Neuronal stem cell (in vitro differentiated cells): ENCODE measurements at regions not wholly inside any gene's neighbourhood (a gene's known extent, or its start where the extent isn't known, plus 50 kb on each side); places are given as distances from the start of the nearest gene placed in this dataset.

Experiments used
- DNase-seq: peaks from one replicate; pipeline ENCODE4 v3.0.0-alpha.2; 2013; ENCODE audit warnings: low spot score
- H2AFZ ChIP-seq: one replicate; pipeline ENCODE4 v1.6.1; 2013; ENCODE audit warnings: mild to moderate bottlenecking, low read length, inconsistent platforms
- H2AK5ac ChIP-seq: 2 replicates; pipeline ENCODE4 v1.6.1; 2013; ENCODE audit warnings: low read depth, mild to moderate bottlenecking, inconsistent platforms, low read length, moderate library complexity, mixed read lengths
- H2BK120ac ChIP-seq: 2 replicates; pipeline ENCODE4 v1.6.1; 2013; ENCODE audit warnings: low read depth, mild to moderate bottlenecking, inconsistent platforms, low read length, moderate library complexity, mixed read lengths
- H2BK12ac ChIP-seq: one replicate; pipeline ENCODE4 v1.6.1; 2013; ENCODE audit warnings: low read length, inconsistent platforms
- H2BK15ac ChIP-seq: 2 replicates; pipeline ENCODE4 v1.6.1; 2013; ENCODE audit warnings: mild to moderate bottlenecking, low read length, inconsistent platforms, mixed read lengths
- H2BK5ac ChIP-seq: one replicate; pipeline ENCODE4 v1.6.1; 2013; ENCODE audit warnings: inconsistent platforms, mild to moderate bottlenecking, low read length, moderate library complexity
- H3K14ac ChIP-seq: one replicate; pipeline ENCODE4 v1.6.1; 2013; ENCODE audit warnings: low read length, inconsistent platforms
- H3K18ac ChIP-seq: 2 replicates; pipeline ENCODE4 v1.6.1; 2013; ENCODE audit warnings: low read length, inconsistent platforms
- H3K23ac ChIP-seq: 2 replicates; pipeline ENCODE4 v1.6.1; 2013; ENCODE audit warnings: low read depth, mild to moderate bottlenecking, mixed read lengths, low read length, inconsistent platforms; ENCODE audit not compliant: poor library complexity
- H3K27ac ChIP-seq: replicated peaks from 3 replicates; pipeline ENCODE4 v1.5.1; 2013; ENCODE audit warnings: low read length, inconsistent platforms
- H3K27me3 ChIP-seq, 3 experiments: 2 replicates each; pipeline ENCODE4 v1.6.1; 2013; ENCODE audit warnings: low read length in 3 of 3, mild to moderate bottlenecking in 2 of 3, inconsistent platforms in 1 of 3, low read depth in 1 of 3, mixed read lengths in 1 of 3, moderate library complexity in 1 of 3; ENCODE audit not compliant: control insufficient read depth in 3 of 3, insufficient read depth in 3 of 3
- H3K36me3 ChIP-seq, 2 donors: replicated peaks in 1 of 2; 2 replicates each; pipeline ENCODE4 v1.6.1; 2013; ENCODE audit warnings: low read length in 2 of 2; ENCODE audit not compliant: control insufficient read depth in 2 of 2, insufficient read depth in 2 of 2
- H3K4ac ChIP-seq: 2 replicates; pipeline ENCODE4 v1.6.1; 2013; ENCODE audit warnings: inconsistent platforms, mild to moderate bottlenecking, low read length, moderate library complexity
- H3K4me1 ChIP-seq, 2 donors: 1 replicate in 1 of 2; 2 replicates in 1 of 2; pipeline ENCODE4 v1.6.1; 2013; ENCODE audit warnings: low read length in 2 of 2, low read depth in 1 of 2; ENCODE audit not compliant: control insufficient read depth in 2 of 2, insufficient read depth in 1 of 2
- H3K4me2 ChIP-seq: one replicate; pipeline ENCODE4 v1.6.1; 2013; ENCODE audit warnings: mild to moderate bottlenecking, low read length, inconsistent platforms; ENCODE audit not compliant: insufficient read depth, poor library complexity, severe bottlenecking
- H3K4me3 ChIP-seq, 2 donors: 2 replicates each; pipeline ENCODE4 v1.5.1; 2013; ENCODE audit warnings: low read length in 2 of 2, mild to moderate bottlenecking in 2 of 2, inconsistent platforms in 1 of 2, moderate library complexity in 1 of 2
- H3K79me1 ChIP-seq: one replicate; pipeline ENCODE4 v1.6.1; 2013; ENCODE audit warnings: low read depth, mild to moderate bottlenecking, inconsistent platforms, low read length, moderate library complexity
- H3K9ac ChIP-seq: one replicate; pipeline ENCODE4 v1.6.1; 2013; ENCODE audit warnings: mild to moderate bottlenecking, low read depth, low read length, inconsistent platforms; ENCODE audit not compliant: poor library complexity
- H3K9me3 ChIP-seq, 2 donors: replicated peaks in 1 of 2; 2 replicates each; pipeline versions ENCODE3 to v1.6.1; 2013; ENCODE audit warnings: low read length in 2 of 2, mild to moderate bottlenecking in 2 of 2, inconsistent platforms in 1 of 2, low read depth in 1 of 2, mixed read lengths in 1 of 2, moderate library complexity in 1 of 2; ENCODE audit not compliant: control insufficient read depth in 2 of 2, insufficient read depth in 1 of 2
- H4K8ac ChIP-seq: one replicate; pipeline ENCODE4 v1.6.1; 2013; ENCODE audit warnings: low read depth, mild to moderate bottlenecking, inconsistent platforms, low read length, moderate library complexity
- H4K91ac ChIP-seq: one replicate; pipeline ENCODE4 v1.6.1; 2013; ENCODE audit warnings: low read length, low read depth, mild to moderate bottlenecking, inconsistent platforms; ENCODE audit not compliant: poor library complexity
- WGBS, 2 donors: extraction: QIAGEN DNeasy Blood & Tissue Kit; methylation state at CpG; one replicate each; pipeline ENCODE4 v1.1.7; 2013; ENCODE audit warnings: missing lambda C conversion rate in 2 of 2, mixed read lengths in 1 of 2; ENCODE audit not compliant: insufficient read length in 2 of 2, insufficient replicate concordance in 1 of 2; ENCODE audit errors: extremely low coverage in 2 of 2; 5-methylcytosine and 5-hydroxymethylcytosine counted together

GRCh38 chr9:96065482-96066251 is 190.2 kb downstream of the ERCC6L2 start:
- Histone ChIP-seq H3K79me1 (no peaks in the 10 kb centered on the region), H3K23ac (no peak overlapping the region), H3K9me3 (no peaks in the 10 kb centered on the region), H3K18ac (no peak overlapping the region), H3K4ac (no peak overlapping the region), H3K14ac (no peak overlapping the region), H4K91ac (no peak overlapping the region), H2AFZ (no peak overlapping the region), H3K36me3 (no peaks in the 10 kb centered on the region), H3K27ac (no peak overlapping the region), H3K4me1 (peaks cover 5 to 9% of the 10 kb centered on the region in 2 donors), H2BK120ac (no peak overlapping the region), H2BK12ac (no peak overlapping the region), H3K4me2 (no peak overlapping the region), H3K4me3 (no peak overlapping the region), H2AK5ac (no peak overlapping the region), H4K8ac (no peak overlapping the region), H3K27me3 (peaks cover 0 to 2% (median 0%) of the 10 kb centered on the region in 3 experiments), H2BK5ac (no peak overlapping the region), H3K9ac (no peak overlapping the region), H2BK15ac (no peak overlapping the region)
- no peak for DNase-seq
- WGBS, 2 donors: no CpG with 5 or more reads among the region's 8 CpGs

GRCh38 chr9:96064826-96065481 is 189.5 kb downstream of the ERCC6L2 start:
- H3K9me3 ChIP-seq: no peaks in the 10 kb centered on the region
- H3K36me3 ChIP-seq: no peaks in the 10 kb centered on the region
- H3K4ac ChIP-seq: no peak overlapping the region
- no peaks in the 10 kb centered on the region for H3K79me1 ChIP-seq
- H3K27ac ChIP-seq: no peak overlapping the region
- no CpG with 5 or more reads among the region's 7 CpGs for WGBS, 2 donors
- H3K4me3 ChIP-seq: no peak overlapping the region
- peaks cover 0 to 2% (median 0%) of the 10 kb centered on the region in 3 experiments for H3K27me3 ChIP-seq
- H3K23ac ChIP-seq: no peak overlapping the region
- no peak overlapping the region for H3K4me2 ChIP-seq
- no peak for DNase-seq
- H2BK120ac ChIP-seq: no peak overlapping the region
- no peak overlapping the region for H2BK12ac ChIP-seq
- H3K9ac ChIP-seq: no peak overlapping the region
- H2AK5ac ChIP-seq: no peak overlapping the region
- no peak overlapping the region for H2BK15ac ChIP-seq
- H3K4me1 ChIP-seq: peaks cover 5 to 9% of the 10 kb centered on the region in 2 donors
- H4K8ac ChIP-seq: no peak overlapping the region
- H2AFZ ChIP-seq: peak overlapping the region; percentile 65
- no peak overlapping the region for H4K91ac ChIP-seq
- no peak overlapping the region for H2BK5ac ChIP-seq
- H3K18ac ChIP-seq: no peak overlapping the region
- no peak overlapping the region for H3K14ac ChIP-seq

- Histone ChIP-seq H3K27ac (no peak overlapping the region), H2BK120ac (no peak overlapping the region)
- WGBS, 2 donors: no CpG with 5 or more reads among the region's 3 CpGs
Measured at GRCh38 chr9:96062854-96063253, 187.4 kb downstream of the ERCC6L2 start.

GRCh38 chr9:96062031-96062430 is 186.5 kb downstream of the ERCC6L2 start:
- Histone ChIP-seq H4K8ac (no peak overlapping the region), H3K9me3 (no peaks in the 10 kb centered on the region), H3K4ac (no peak overlapping the region), H2BK15ac (no peak overlapping the region), H4K91ac (no peak overlapping the region), H3K23ac (no peak overlapping the region), H3K18ac (no peak overlapping the region), H3K4me2 (no peak overlapping the region), H3K4me1 (peaks cover 5 to 6% of the 10 kb centered on the region in 2 donors), H2BK120ac (no peak overlapping the region), H2AFZ (peak overlapping the region; percentile 79), H2BK5ac (no peak overlapping the region), H3K9ac (no peak overlapping the region), H3K79me1 (no peaks in the 10 kb centered on the region), H3K27me3 (peaks cover 0 to 2% (median 0%) of the 10 kb centered on the region in 3 experiments), H2AK5ac (no peak overlapping the region), H2BK12ac (no peak overlapping the region), H3K27ac (no peak overlapping the region), H3K14ac (no peak overlapping the region), H3K36me3 (no peaks in the 10 kb centered on the region), H3K4me3 (no peak overlapping the region)
- no CpG with 5 or more reads among the region's 4 CpGs for WGBS, 2 donors
- no peak for DNase-seq

More at GRCh38 chr9:96062854-96063253, 187.4 kb downstream of the ERCC6L2 start:
- no peak overlapping the region for H3K18ac ChIP-seq
- no peak overlapping the region for H2AFZ ChIP-seq
- no peak overlapping the region for H4K91ac ChIP-seq
- peaks cover 5 to 6% of the 10 kb centered on the region in 2 donors for H3K4me1 ChIP-seq
- no peaks in the 10 kb centered on the region for H3K36me3 ChIP-seq
- no peak overlapping the region for H4K8ac ChIP-seq
- no peak overlapping the region for H3K4me2 ChIP-seq
- H3K23ac ChIP-seq: peak overlapping the region; percentile 44
- H3K9ac ChIP-seq: peak overlapping the region; percentile 10
- H3K27me3 ChIP-seq: peaks cover 0 to 2% (median 0%) of the 10 kb centered on the region in 3 experiments
- H3K4ac ChIP-seq: no peak overlapping the region
- DNase-seq: no peak
- H3K79me1 ChIP-seq: no peaks in the 10 kb centered on the region
- no peak overlapping the region for H2BK12ac ChIP-seq
- H3K9me3 ChIP-seq: no peaks in the 10 kb centered on the region
- no peak overlapping the region for H3K14ac ChIP-seq
- H2AK5ac ChIP-seq: no peak overlapping the region
- no peak overlapping the region for H2BK15ac ChIP-seq
- H2BK5ac ChIP-seq: no peak overlapping the region
- H3K4me3 ChIP-seq: no peak overlapping the region
